H1 (cell line): ENCODE measurements at regions not wholly inside any gene's neighbourhood (a gene's known extent, or its start where the extent isn't known, plus 50 kb on each side); places are given as distances from the start of the nearest gene placed in this dataset.

Experiments
- ATF2 ChIP-seq: IDR thresholded peaks from 2 replicates; pipeline ENCODE4 v1.6.1; 2012; ENCODE audit warnings: low read length, inconsistent platforms
- BACH1 ChIP-seq: IDR thresholded peaks from 2 replicates; pipeline ENCODE4 v1.6.1; 2012; ENCODE audit warnings: low read length, improper control_type of control experiment
- JUND ChIP-seq: IDR thresholded peaks from 2 replicates; pipeline ENCODE4 v1.6.1; 2011; ENCODE audit warnings: mild to moderate bottlenecking, improper control_type of control experiment, low read length
- PHF8 ChIP-seq: fragments of 200-600 bp; sonication (generic); conservative IDR thresholded peaks from 2 replicates; pipeline ENCODE4 v1.7.1; 2012; ENCODE audit warnings: low read depth, mild to moderate bottlenecking, inconsistent platforms, low read length, moderate library complexity
- POLR2AphosphoS5 ChIP-seq: IDR thresholded peaks from 2 replicates; pipeline ENCODE4 v1.6.1; 2011; ENCODE audit warnings: low read depth, low read length
- RBBP5 ChIP-seq: IDR thresholded peaks from 2 replicates; pipeline ENCODE4 v1.7.1; 2012; ENCODE audit warnings: low read depth, mild to moderate bottlenecking, inconsistent platforms, low read length, moderate library complexity, borderline replicate concordance
- SIRT6 ChIP-seq: IDR thresholded peaks from one replicate; pipeline ENCODE4 v1.7.1; 2012; ENCODE audit warnings: low read length, inconsistent platforms
- TBP ChIP-seq: IDR thresholded peaks from 2 replicates; pipeline ENCODE4 v1.6.1; 2011; ENCODE audit warnings: low read depth, low read length, improper control_type of control experiment
- ZNF274 ChIP-seq: IDR thresholded peaks from 2 replicates; pipeline ENCODE4 v1.7.0; 2012; ENCODE audit warnings: low read length, borderline replicate concordance; ENCODE audit errors: extremely low read depth

GRCh38 chr5:164600929-164601535 lies 1095.6 kb downstream of the MAT2B start (continued):
- TF ChIP-seq ZNF274 (no peak), JUND (no peak), PHF8 (no peak), SIRT6 (no peak), TBP (no peak), ATF2 (no peak), RBBP5 (no peak), BACH1 (no peak), POLR2AphosphoS5 (no peak)
